VCaP (cell line): ENCODE measurements at regions not wholly inside any gene's neighbourhood (a gene's known extent, or its start where the extent isn't known, plus 50 kb on each side); places are given as distances from the start of the nearest gene placed in this dataset.
A peak's percentile ranks its signal among the peaks of the same experiment; 100 is the strongest.

Source experiments
- H3K27ac ChIP-seq: fragments of 450-650 bp; 2 replicates; pipeline ENCODE4 v1.5.1; 2017
- TF ChIP-seq, protein P1 (sequence below): fragments of 450-650 bp; conservative IDR thresholded peaks from 2 replicates; pipeline ENCODE4 v1.5.1; 2017; ENCODE audit warnings: mild to moderate bottlenecking, moderate library complexity

DNA sequence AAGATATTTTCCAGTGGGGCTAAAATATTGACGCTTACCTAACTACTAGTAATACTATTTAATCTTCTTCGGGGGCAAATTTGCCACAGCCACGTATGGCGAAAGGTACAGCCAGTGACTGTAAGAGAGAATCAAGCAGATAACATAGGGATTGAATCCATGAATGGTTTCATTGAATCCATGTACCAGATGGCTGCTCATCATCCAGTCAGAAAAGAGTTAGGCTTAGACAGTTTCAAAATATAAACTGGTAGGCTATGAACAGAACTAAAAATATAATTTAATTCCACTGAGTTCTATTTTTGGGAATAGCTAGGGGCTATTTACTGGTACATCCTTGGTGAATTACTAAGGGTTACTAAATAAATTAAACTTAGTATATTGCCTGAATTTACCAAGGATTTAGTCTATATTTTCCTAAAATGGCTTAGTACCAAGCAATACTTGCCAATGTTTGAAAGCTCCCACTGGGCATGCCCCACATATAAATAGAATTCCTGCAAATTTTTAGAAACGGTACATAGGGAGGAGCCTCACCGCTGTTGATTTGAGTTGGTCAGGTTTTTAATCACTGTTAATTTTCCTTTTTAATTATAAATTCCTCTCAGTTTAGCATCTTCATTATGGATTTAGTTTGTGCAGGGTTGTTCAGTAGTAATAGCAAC is 55.8 kb upstream of the VLDLR start:
- H3K27ac ChIP-seq, result no peak overlapping the region
- TF ChIP-seq, protein P1, sequence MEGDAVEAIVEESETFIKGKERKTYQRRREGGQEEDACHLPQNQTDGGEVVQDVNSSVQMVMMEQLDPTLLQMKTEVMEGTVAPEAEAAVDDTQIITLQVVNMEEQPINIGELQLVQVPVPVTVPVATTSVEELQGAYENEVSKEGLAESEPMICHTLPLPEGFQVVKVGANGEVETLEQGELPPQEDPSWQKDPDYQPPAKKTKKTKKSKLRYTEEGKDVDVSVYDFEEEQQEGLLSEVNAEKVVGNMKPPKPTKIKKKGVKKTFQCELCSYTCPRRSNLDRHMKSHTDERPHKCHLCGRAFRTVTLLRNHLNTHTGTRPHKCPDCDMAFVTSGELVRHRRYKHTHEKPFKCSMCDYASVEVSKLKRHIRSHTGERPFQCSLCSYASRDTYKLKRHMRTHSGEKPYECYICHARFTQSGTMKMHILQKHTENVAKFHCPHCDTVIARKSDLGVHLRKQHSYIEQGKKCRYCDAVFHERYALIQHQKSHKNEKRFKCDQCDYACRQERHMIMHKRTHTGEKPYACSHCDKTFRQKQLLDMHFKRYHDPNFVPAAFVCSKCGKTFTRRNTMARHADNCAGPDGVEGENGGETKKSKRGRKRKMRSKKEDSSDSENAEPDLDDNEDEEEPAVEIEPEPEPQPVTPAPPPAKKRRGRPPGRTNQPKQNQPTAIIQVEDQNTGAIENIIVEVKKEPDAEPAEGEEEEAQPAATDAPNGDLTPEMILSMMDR, result no peak

DNA sequence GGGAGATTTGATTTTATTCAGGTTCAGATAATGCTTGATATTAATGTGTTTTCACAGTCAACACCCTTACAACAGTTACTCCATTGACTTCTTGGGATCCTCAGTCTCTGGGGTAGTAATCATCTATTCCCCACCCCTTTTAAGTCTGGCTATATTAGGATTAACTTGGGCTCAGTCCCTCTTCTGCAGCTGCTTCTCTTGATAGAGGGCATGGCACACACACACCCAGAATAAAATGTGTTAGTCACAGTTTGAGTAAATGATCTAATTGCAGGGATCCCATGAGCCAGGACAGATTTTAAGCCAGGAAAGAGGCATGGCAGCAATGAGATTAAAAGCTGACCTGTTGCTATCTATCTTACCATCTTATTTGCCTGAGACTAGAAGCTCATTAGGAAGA is 53.7 kb upstream of the VLDLR start:
- TF ChIP-seq, protein P1, result no peak
- H3K27ac ChIP-seq, result no peak overlapping the region

DNA sequence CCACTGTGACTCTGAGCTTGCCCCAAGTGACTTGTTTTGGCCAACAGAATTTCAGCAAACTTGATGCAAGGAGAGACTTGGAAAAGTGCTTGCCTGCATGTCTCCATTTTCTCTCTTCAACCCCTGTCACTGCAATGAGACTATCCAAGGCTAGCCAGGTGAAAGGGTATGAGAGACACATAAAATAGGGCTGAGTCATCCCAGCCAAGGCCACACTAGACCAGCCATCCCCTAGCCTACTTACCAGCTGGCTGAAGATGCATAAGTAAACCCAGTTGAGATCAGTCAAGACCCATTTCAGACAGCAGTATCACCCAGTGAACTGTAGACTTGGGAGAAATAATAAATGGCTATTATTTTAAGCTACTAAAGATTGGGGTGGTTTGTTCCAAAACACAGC is 52.9 kb upstream of the VLDLR start:
- TF ChIP-seq, protein P1, result no peak
- no peak overlapping the region for H3K27ac ChIP-seq

GRCh38 chr9:2570615-2571479 is 50.7 kb upstream of the VLDLR start:
- TF ChIP-seq, protein P1, result no peak
- H3K27ac ChIP-seq, result peak overlapping the region; percentile 44
